ENCODE measurements at regions not wholly inside any gene's neighbourhood (a gene's known extent, or its start where the extent isn't known, plus 50 kb on each side); places are given as distances from the start of the nearest gene placed in this dataset.

- Histone ChIP-seq H3K9ac (ENCODE audit: insufficient read depth, low read depth, low read length) (no peak overlapping the region), H3K4me2 (ENCODE audit: low read depth, low read length) (no peak overlapping the region), H3K9me3 (ENCODE audit: low read length) (no peaks in the 10 kb centered on the region), H4K20me1 (ENCODE audit: insufficient read depth, low read length) (no peaks in the 10 kb centered on the region), H3K27ac (ENCODE audit: extremely low read length, insufficient read depth, low read length) (no peak overlapping the region), H3K4me3 (replicated peaks in 1 of 3; ENCODE audit: insufficient read depth in 1 of 3, low read depth in 2 of 3, low read length in 3 of 3) (no peak overlapping the region), H3K79me2 (ENCODE audit: insufficient read depth, low read length) (no peaks in the 10 kb centered on the region), H2AFZ (ENCODE audit: low read length) (no peak overlapping the region), H3K27me3 (ENCODE audit: control insufficient read depth in 1 of 2, insufficient read depth in 2 of 2, low read length in 2 of 2) (no peaks in the 10 kb centered on the region; a peak in 1 of 5 replicates), H3K36me3 (replicated peaks in 1 of 2; ENCODE audit: control insufficient read depth in 1 of 2, insufficient read depth in 2 of 2, low read length in 2 of 2) (no peaks in the 10 kb centered on the region), H3K4me1 (ENCODE audit: insufficient read depth, low read length) (no peaks in the 10 kb centered on the region)
- 0% methylated on average over 1 of the region's 1 CpG for WGBS (ENCODE audit: low lambda C conversion rate)
- in situ Hi-C loops (cut with HindIII; ENCODE audit: extremely low pct_ligation_motif_present, low pct_unique_long_range_greater_than_20kb), result loop anchor here (10.0 kb wide), 1 partner anchor 116 kb away; no protein-coding TSS in a partner anchor
- no TSS peak for BruUV-seq (replicated peaks)
- TF ChIP-seq PHF20 (CRISPR knock-in tag; IDR thresholded peaks at IDR 0.05) (no peak), SMAD9 (CRISPR knock-in tag; IDR thresholded peaks at IDR 0.05) (no peak), SAFB2 (CRISPR knock-in tag; IDR thresholded peaks at IDR 0.05; ENCODE audit: borderline replicate concordance, low read depth) (no peak), TAF15 (IDR thresholded peaks at IDR 0.05; ENCODE audit: low read depth, low read length, poor library complexity, severe bottlenecking) (no peak), ZNF619 (CRISPR knock-in tag; IDR thresholded peaks at IDR 0.05) (no peak), ZNF713 (CRISPR knock-in tag; IDR thresholded peaks at IDR 0.05) (no peak), TCF12 (IDR thresholded peaks at IDR 0.05) (no peak), TCF12 (CRISPR knock-in tag; IDR thresholded peaks at IDR 0.05) (no peak), YY1 (IDR thresholded peaks at IDR 0.05; ENCODE audit: insufficient read depth, insufficient replicate concordance, low read depth, low read length) (no peak), ZNF747 (CRISPR knock-in tag; IDR thresholded peaks at IDR 0.05; ENCODE audit: borderline replicate concordance) (no peak), GABPB1 (CRISPR knock-in tag; IDR thresholded peaks at IDR 0.05) (no peak), ZNF331 (CRISPR knock-in tag; IDR thresholded peaks at IDR 0.05) (no peak), ZNF432 (CRISPR knock-in tag; IDR thresholded peaks at IDR 0.05; ENCODE audit: borderline replicate concordance) (no peak), FOXK2 (IDR thresholded peaks at IDR 0.05) (no peak), GATAD1 (CRISPR knock-in tag; IDR thresholded peaks at IDR 0.05) (no peak), MBNL3 (CRISPR knock-in tag; conservative IDR thresholded peaks at IDR 0.05) (no peak)
- DNase-seq (ENCODE audit: low spot score) (no peak), FAIRE-seq (no peak), ATAC-seq (no peak)
- CTCF ChIA-PET (ENCODE audit: low intra/inter-chr PET ratio, low total read pairs), result no interaction called here
- POLR2A ChIA-PET, result no interaction called here
- intact Hi-C loops (cut with micrococcal nuclease; ENCODE audit: unreplicated experiment), result no loop called here
These were observed 555.9 kb upstream of the VRK2 start for GRCh38 chr2:57490741-57491140.
